ENCODE measurements at regions not wholly inside any gene's neighbourhood (a gene's known extent, or its start where the extent isn't known, plus 50 kb on each side); places are given as distances from the start of the nearest gene placed in this dataset.

GRCh38 chr5:154117050-154117449, 73.5 kb upstream of the GALNT10 start:
- H2AFZ ChIP-seq (ENCODE audit: low read depth), result no peak overlapping the region
- no peaks in the 10 kb centered on the region for H3K9me3 ChIP-seq
- no peak overlapping the region for H3K9ac ChIP-seq
- no peaks in the 10 kb centered on the region for H4K20me1 ChIP-seq (ENCODE audit: insufficient read depth)
- H3F3A ChIP-seq (replicated peaks; ENCODE audit: insufficient read depth), result no peaks in the 10 kb centered on the region
- H3K4me3 ChIP-seq (ENCODE audit: low read depth in 2 of 2, low read length in 1 of 2), result no peak overlapping the region
- H3K9me2 ChIP-seq, result no peaks in the 10 kb centered on the region
- no peak for DNase-seq
- H3K36me3 ChIP-seq (replicated peaks in 1 of 2; ENCODE audit: control insufficient read depth in 1 of 2, insufficient read depth in 2 of 2, low read length in 1 of 2), result no peaks in the 10 kb centered on the region
- POLR2A ChIA-PET, result no interaction called here
- no peak for TF ChIP-seq NRF1 (IDR thresholded peaks at IDR 0.05; ENCODE audit: low read depth, low read length)
- TF ChIP-seq EP300 (IDR thresholded peaks at IDR 0.05; ENCODE audit: borderline replicate concordance in 1 of 2, low read depth in 1 of 2, low read length in 1 of 2), result no peak
- no peak for TF ChIP-seq RFX5 (IDR thresholded peaks at IDR 0.05; ENCODE audit: low read length)
- no peak for TF ChIP-seq REST (IDR thresholded peaks at IDR 0.05; ENCODE audit: low read depth, low read length)
- 84% methylated on average over 5 of the region's 6 CpGs for WGBS (ENCODE audit: low lambda C conversion rate)
- H3K27ac ChIP-seq (ENCODE audit: low read depth in 2 of 2, low read length in 1 of 2), result no peak overlapping the region
- CTCF ChIA-PET, result no interaction called here
- no peaks in the 10 kb centered on the region for H3K79me2 ChIP-seq (ENCODE audit: insufficient read depth)
- no peaks in the 10 kb centered on the region; the same call in 1 of the 2 replicates for H3K27me3 ChIP-seq (ENCODE audit: insufficient read depth)
- H3K4me1 ChIP-seq (ENCODE audit: control insufficient read depth in 1 of 2, insufficient read depth in 2 of 2, low read depth in 1 of 2, low read length in 1 of 2), result no peaks in the 10 kb centered on the region
- H3K4me2 ChIP-seq, result no peak overlapping the region

- CTCF ChIA-PET, result interaction anchor here (0.7 kb wide), 1 partner anchor 40 kb away, joined by 3 read pairs; no protein-coding TSS in a partner anchor
- H4K20me1 ChIP-seq (ENCODE audit: insufficient read depth), result no peaks in the 10 kb centered on the region
- WGBS (ENCODE audit: low lambda C conversion rate), result 78% methylated on average over 3 of the region's 3 CpGs
- no peak overlapping the region for H3K9ac ChIP-seq
- TF ChIP-seq ELF1 (IDR thresholded peaks at IDR 0.05) (no peak), REST (IDR thresholded peaks at IDR 0.05; ENCODE audit: low read depth, low read length) (no peak)
- H3K79me2 ChIP-seq (ENCODE audit: insufficient read depth), result no peaks in the 10 kb centered on the region
- no peaks in the 10 kb centered on the region for H3K9me2 ChIP-seq
- no peak overlapping the region for H2AFZ ChIP-seq (ENCODE audit: low read depth)
- H3K27me3 ChIP-seq (ENCODE audit: insufficient read depth), result no peaks in the 10 kb centered on the region; the same call in 1 of the 2 replicates
- no peak overlapping the region for H3K4me2 ChIP-seq
- H3K4me1 ChIP-seq (ENCODE audit: control insufficient read depth in 1 of 2, insufficient read depth in 2 of 2, low read depth in 1 of 2, low read length in 1 of 2), result no peaks in the 10 kb centered on the region
- H3K4me3 ChIP-seq (ENCODE audit: low read depth in 2 of 2, low read length in 1 of 2), result no peak overlapping the region
- no peak overlapping the region for H3K27ac ChIP-seq (ENCODE audit: low read depth in 2 of 2, low read length in 1 of 2)
- no peaks in the 10 kb centered on the region for H3F3A ChIP-seq (replicated peaks; ENCODE audit: insufficient read depth)
- H3K9me3 ChIP-seq, result no peaks in the 10 kb centered on the region
- no peak for DNase-seq
- POLR2A ChIA-PET, result no interaction called here
- H3K36me3 ChIP-seq (replicated peaks in 1 of 2; ENCODE audit: control insufficient read depth in 1 of 2, insufficient read depth in 2 of 2, low read length in 1 of 2), result no peaks in the 10 kb centered on the region
Measured at GRCh38 chr5:154117930-154118329, 72.6 kb upstream of the GALNT10 start.
